Stimulated activated CD8-positive, alpha-beta memory T cell treated with anti-CD3 and anti-CD28 coated beads, Interleukin-2, amount 100 ng/mL, for 1 hour (primary cell): ENCODE measurements at regions not wholly inside any gene's neighbourhood (a gene's known extent, or its start where the extent isn't known, plus 50 kb on each side); places are given as distances from the start of the nearest gene placed in this dataset.
"Not testable (repeated sequence)": the region's sequence is repeated elsewhere in the genome, so short reads cannot be mapped to it uniquely, and the experiment has no call there.

Source experiments
- DNase-seq, 2 donors: peaks; one replicate each; pipeline ENCODE4 v3.0.0-alpha.2; 2020; ENCODE audit warnings: low read depth in 2 of 2

- DNase-seq: no peak
These were observed 430.3 kb upstream of the ZNF462 start for GRCh38 chr9:106432631-106433030.

GRCh38 chr9:106438928-106439327 is 424.0 kb upstream of the ZNF462 start:
- DNase-seq: no peak

GRCh38 chr9:106441283-106441682 is 421.7 kb upstream of the ZNF462 start:
- DNase-seq: no peak

GRCh38 chr9:106443520-106443919 is 419.4 kb upstream of the ZNF462 start:
- DNase-seq: no peak

GRCh38 chr9:106445107-106445506 is 417.9 kb upstream of the ZNF462 start:
- DNase-seq: no peak

GRCh38 chr9:106449336-106449927 is 413.5 kb upstream of the ZNF462 start:
- DNase-seq: no peak

GRCh38 chr9:106450549-106450948 is 412.4 kb upstream of the ZNF462 start:
- DNase-seq: no peak

GRCh38 chr9:106451223-106451622 is 411.7 kb upstream of the ZNF462 start:
- DNase-seq: no peak

- DNase-seq: no peak
These were observed 406.4 kb upstream of the ZNF462 start for GRCh38 chr9:106456581-106456980.

- no peak for DNase-seq
These were observed 395.7 kb upstream of the ZNF462 start for GRCh38 chr9:106467113-106467864.

- DNase-seq: no peak
These were observed 395.2 kb upstream of the ZNF462 start for GRCh38 chr9:106467865-106468164.

- no peak for DNase-seq
These were observed 394.5 kb upstream of the ZNF462 start for GRCh38 chr9:106468431-106468830.

GRCh38 chr9:106478312-106478711 is 384.7 kb upstream of the ZNF462 start:
- no peak for DNase-seq

GRCh38 chr9:106478727-106479126 is 384.2 kb upstream of the ZNF462 start:
- DNase-seq: no peak

GRCh38 chr9:106479679-106480078 is 383.3 kb upstream of the ZNF462 start:
- DNase-seq: no peak

GRCh38 chr9:106481013-106481609 is 381.9 kb upstream of the ZNF462 start:
- DNase-seq: no peak

- DNase-seq: no peak
These were observed 380.2 kb upstream of the ZNF462 start for GRCh38 chr9:106482733-106483132.

- no peak for DNase-seq
These were observed 376.3 kb upstream of the ZNF462 start for GRCh38 chr9:106486685-106487084.

GRCh38 chr9:106487266-106487665 is 375.7 kb upstream of the ZNF462 start:
- no peak for DNase-seq

- not testable (repeated sequence) for DNase-seq
These were observed 370.8 kb upstream of the ZNF462 start for GRCh38 chr9:106492126-106492525.

- no peak for DNase-seq
These were observed 362.8 kb upstream of the ZNF462 start for GRCh38 chr9:106500171-106500570.

GRCh38 chr9:106501210-106501609 is 361.8 kb upstream of the ZNF462 start:
- not testable (repeated sequence) for DNase-seq

GRCh38 chr9:106502930-106503329 is 360.0 kb upstream of the ZNF462 start:
- DNase-seq: no peak
